Stomach (tissue), 4 donors: ENCODE measurements at regions not wholly inside any gene's neighbourhood (a gene's known extent, or its start where the extent isn't known, plus 50 kb on each side); places are given as distances from the start of the nearest gene placed in this dataset.

Experiments
- CTCF ChIP-seq, 7 experiments: fragments of 450-650 bp in 4 of 7; fragments of 200-600 bp in 3 of 7; sonication (generic) in 3 of 7; IDR thresholded peaks; one replicate each; pipeline ENCODE4 v1.5.1; 2016 to 2019; ENCODE audit warnings: antibody characterized with exemption in 7 of 7, control low read depth in 2 of 7, mild to moderate bottlenecking in 1 of 7
- EP300 ChIP-seq: sonication (generic); formaldehyde crosslinking; IDR thresholded peaks from one replicate; pipeline ENCODE4 v1.6.1; 2017; ENCODE audit warnings: antibody characterized with exemption
- POLR2A ChIP-seq, 4 donors: fragments of 450-650 bp; IDR thresholded peaks; one replicate each; pipeline ENCODE4 v1.6.1; 2016; ENCODE audit warnings: antibody characterized with exemption in 4 of 4, control low read depth in 2 of 4, mild to moderate bottlenecking in 1 of 4, moderate library complexity in 1 of 4

DNA sequence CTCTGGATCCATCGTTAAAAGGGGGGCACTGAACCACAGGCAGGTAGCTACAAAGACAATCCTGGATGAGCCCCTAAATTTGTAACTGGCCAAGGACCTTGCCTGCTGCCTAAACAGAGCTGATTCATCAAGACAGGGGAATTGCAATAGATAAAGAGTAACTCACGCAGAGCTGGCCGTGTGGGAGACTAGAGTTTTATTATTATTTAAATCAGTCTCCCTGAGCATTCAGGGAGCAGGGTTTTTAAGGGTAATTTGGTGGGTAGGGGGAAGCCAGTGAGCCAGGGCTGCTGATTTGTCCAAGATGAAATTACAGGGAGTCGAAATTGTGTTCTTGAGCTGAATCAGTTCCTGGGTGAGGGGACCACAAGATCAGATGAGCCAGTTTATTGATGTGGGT lies 885.1 kb upstream of the CADM2 start:
- no peak for TF ChIP-seq POLR2A (IDR thresholded peaks at IDR 0.05)
- no peak for TF ChIP-seq CTCF (IDR thresholded peaks at IDR 0.05)
- no peak for TF ChIP-seq EP300
